DND-41 (cell line): ENCODE measurements at regions not wholly inside any gene's neighbourhood (a gene's known extent, or its start where the extent isn't known, plus 50 kb on each side); places are given as distances from the start of the nearest gene placed in this dataset.

Experiments used
- ATAC-seq: fragments of 200-7000 bp; cut with Tn5 transposase; 3 replicates; pipeline ENCODE4 v1.9.1; 2021; ENCODE audit warnings: low read depth; ENCODE audit not compliant: insufficient read depth
- DNase-seq: peaks from one replicate; pipeline ENCODE4 v3.0.0-alpha.2; 2020
- H2AFZ ChIP-seq: 2 replicates; pipeline ENCODE4 v1.6.0; 2012; ENCODE audit warnings: low read depth, low read length
- H3K27ac ChIP-seq: 2 replicates; pipeline ENCODE4 v1.5.1; 2012; ENCODE audit warnings: low read length, inconsistent platforms
- H3K27me3 ChIP-seq: fragments of 200-600 bp; sonication (generic); 2 replicates; pipeline ENCODE4 v1.6.0; 2012; ENCODE audit warnings: low read length, mild to moderate bottlenecking, inconsistent platforms; ENCODE audit not compliant: insufficient read depth, poor library complexity
- H3K36me3 ChIP-seq: 2 replicates; pipeline ENCODE4 v1.5.1; 2012; ENCODE audit warnings: low read length, inconsistent platforms; ENCODE audit not compliant: insufficient read depth
- H3K4me1 ChIP-seq: 2 replicates; pipeline ENCODE4 v1.5.1; 2012; ENCODE audit warnings: mild to moderate bottlenecking, low read length; ENCODE audit not compliant: insufficient read depth
- H3K4me2 ChIP-seq: 2 replicates; pipeline ENCODE4 v1.6.0; 2012; ENCODE audit warnings: mild to moderate bottlenecking, moderate library complexity, low read length, inconsistent platforms; ENCODE audit not compliant: insufficient read depth
- H3K4me3 ChIP-seq, 2 experiments: fragments of 200-600 bp in 1 of 2; shearing (Covaris generic) in 1 of 2; 2 replicates each; pipeline ENCODE4 v1.5.1; 2012 to 2016; ENCODE audit warnings: inconsistent platforms in 2 of 2, low read length in 2 of 2, mild to moderate bottlenecking in 2 of 2, low read depth in 1 of 2, moderate library complexity in 1 of 2
- H3K79me2 ChIP-seq: 2 replicates; pipeline ENCODE4 v1.6.0; 2012; ENCODE audit warnings: low read length, inconsistent platforms; ENCODE audit not compliant: insufficient read depth
- H3K9ac ChIP-seq: 2 replicates; pipeline ENCODE4 v1.6.0; 2012; ENCODE audit warnings: low read depth, mild to moderate bottlenecking, inconsistent platforms, low read length, moderate library complexity
- H3K9me3 ChIP-seq: 2 replicates; pipeline ENCODE4 v1.5.1; 2012; ENCODE audit warnings: low read length, moderate library complexity, mild to moderate bottlenecking, inconsistent platforms; ENCODE audit not compliant: insufficient read depth, severe bottlenecking
- H4K20me1 ChIP-seq: 2 replicates; pipeline ENCODE4 v1.6.0; 2012; ENCODE audit warnings: low read length; ENCODE audit not compliant: insufficient read depth
- CTCF ChIP-seq: IDR thresholded peaks from 2 replicates; pipeline ENCODE4 v1.5.1; 2012; ENCODE audit warnings: borderline replicate concordance, low read length, moderate library complexity, mild to moderate bottlenecking; ENCODE audit not compliant: poor library complexity, severe bottlenecking; ENCODE audit errors: extremely low read depth
- EZH2 ChIP-seq: IDR thresholded peaks from 3 replicates; pipeline ENCODE4 v1.6.1; 2012; ENCODE audit warnings: borderline replicate concordance, low read depth, mild to moderate bottlenecking, moderate library complexity, low read length, inconsistent platforms; ENCODE audit not compliant: severe bottlenecking

GRCh38 chr3:177679568-177680471 is 482.5 kb upstream of the TBL1XR1 start:
- Histone ChIP-seq H2AFZ (no peak overlapping the region), H3K9ac (no peak overlapping the region), H3K79me2 (no peaks in the 10 kb centered on the region), H3K4me3 (no peak overlapping the region), H3K4me2 (no peak overlapping the region), H3K27me3 (no peaks in the 10 kb centered on the region), H3K36me3 (no peaks in the 10 kb centered on the region), H3K9me3 (no peaks in the 10 kb centered on the region), H3K27ac (no peak overlapping the region), H4K20me1 (no peaks in the 10 kb centered on the region), H3K4me1 (peaks cover 16% of the 10 kb centered on the region)
- DNase-seq (peak; percentile 55), ATAC-seq (peak; percentile 84)
- TF ChIP-seq EZH2 (no peak), CTCF (no peak)

GRCh38 chr3:177680472-177680821 is 483.2 kb upstream of the TBL1XR1 start:
- H3K27me3 ChIP-seq, result no peaks in the 10 kb centered on the region
- no peaks in the 10 kb centered on the region for H3K36me3 ChIP-seq
- no peak overlapping the region for H3K9ac ChIP-seq
- H3K4me3 ChIP-seq, result no peak overlapping the region
- no peak for DNase-seq
- no peak overlapping the region for H3K4me2 ChIP-seq
- no peak overlapping the region for H2AFZ ChIP-seq
- H3K9me3 ChIP-seq, result no peaks in the 10 kb centered on the region
- H3K79me2 ChIP-seq, result no peaks in the 10 kb centered on the region
- H3K4me1 ChIP-seq, result peaks cover 16% of the 10 kb centered on the region
- H3K27ac ChIP-seq, result no peak overlapping the region
- no peaks in the 10 kb centered on the region for H4K20me1 ChIP-seq
- TF ChIP-seq CTCF (no peak), EZH2 (no peak)
- no peak for ATAC-seq

GRCh38 chr3:177681156-177681555 is 483.9 kb upstream of the TBL1XR1 start:
- Histone ChIP-seq H3K4me3 (no peak overlapping the region), H4K20me1 (no peaks in the 10 kb centered on the region), H3K27ac (no peak overlapping the region), H3K79me2 (no peaks in the 10 kb centered on the region), H2AFZ (no peak overlapping the region), H3K9ac (no peak overlapping the region), H3K9me3 (no peaks in the 10 kb centered on the region), H3K4me2 (no peak overlapping the region), H3K27me3 (no peaks in the 10 kb centered on the region), H3K4me1 (peaks cover 16% of the 10 kb centered on the region), H3K36me3 (no peaks in the 10 kb centered on the region)
- ATAC-seq (no peak), DNase-seq (no peak)
- TF ChIP-seq CTCF (no peak), EZH2 (no peak)
